ENCODE measurements at regions not wholly inside any gene's neighbourhood (a gene's known extent, or its start where the extent isn't known, plus 50 kb on each side); places are given as distances from the start of the nearest gene placed in this dataset.

GRCh38 chr21:14306126-14306907, 76.6 kb downstream of the HSPA13 start:
- TF ChIP-seq ZNF274 (IDR thresholded peaks at IDR 0.05; ENCODE audit: low read depth, low read length) (no peak), YY1 (IDR thresholded peaks at IDR 0.05; ENCODE audit: insufficient read depth, insufficient read length) (no peak)
